SK-N-SH treated with all-trans-retinoic acid at 6 μM for 48 hours (cell line): ENCODE measurements at regions not wholly inside any gene's neighbourhood (a gene's known extent, or its start where the extent isn't known, plus 50 kb on each side); places are given as distances from the start of the nearest gene placed in this dataset.

Experiments
- ATAC-seq: fragments of 200-7000 bp; cut with Tn5 transposase; 3 replicates; pipeline ENCODE4 v1.9.1; 2020; ENCODE audit warnings: mild to moderate bottlenecking, moderate library complexity
- ARNTL ChIP-seq: fragments of 450-650 bp; formaldehyde crosslinking; IDR thresholded peaks from 2 replicates; pipeline ENCODE4 v1.5.0; 2020; ENCODE audit warnings: low read depth, mild to moderate bottlenecking, moderate library complexity, borderline replicate concordance
- BACH2 ChIP-seq: fragments of 250-450 bp; sonication (Bioruptor Pico); IDR thresholded peaks from 2 replicates; pipeline ENCODE4 v1.9.0; 2021; ENCODE audit warnings: mild to moderate bottlenecking, borderline replicate concordance
- ESRRG ChIP-seq: fragments of 250-450 bp; sonication (Bioruptor Pico); IDR thresholded peaks from 2 replicates; pipeline ENCODE4 v1.6.1; 2021; ENCODE audit warnings: mild to moderate bottlenecking
- GLIS3 ChIP-seq: fragments of 250-450 bp; sonication (Bioruptor Pico); IDR thresholded peaks from 2 replicates; pipeline ENCODE4 v1.5.0; 2020; ENCODE audit warnings: mild to moderate bottlenecking, moderate library complexity
- ISL1 ChIP-seq: fragments of 250-450 bp; sonication (Bioruptor Pico); IDR thresholded peaks from 2 replicates; pipeline ENCODE4 v2.1.2; 2022; ENCODE audit warnings: mild to moderate bottlenecking, moderate library complexity
- OSR1 ChIP-seq: fragments of 250-450 bp; sonication (Bioruptor Pico); IDR thresholded peaks from 2 replicates; pipeline ENCODE4 v1.8.0; 2022; ENCODE audit warnings: moderate library complexity, mild to moderate bottlenecking, inconsistent platforms
- PPARA ChIP-seq: fragments of 250-450 bp; sonication (Bioruptor Pico); IDR thresholded peaks from 2 replicates; pipeline ENCODE4 v1.5.0; 2020; ENCODE audit warnings: mild to moderate bottlenecking, borderline replicate concordance
- RARB ChIP-seq: fragments of 250-450 bp; sonication (Bioruptor Pico); IDR thresholded peaks from 2 replicates; pipeline ENCODE4 v1.8.0; 2021; ENCODE audit warnings: mild to moderate bottlenecking, moderate library complexity
- SNAI2 ChIP-seq: fragments of 250-450 bp; sonication (Bioruptor Pico); IDR thresholded peaks from 2 replicates; pipeline ENCODE4 v1.5.0; 2020; ENCODE audit warnings: mild to moderate bottlenecking, moderate library complexity
- TCF4 ChIP-seq: fragments of 250-450 bp; sonication (Bioruptor Pico); IDR thresholded peaks from 2 replicates; pipeline ENCODE4 v1.8.0; 2021; ENCODE audit warnings: mild to moderate bottlenecking, moderate library complexity, borderline replicate concordance
- TOX ChIP-seq: fragments of 250-450 bp; sonication (Bioruptor Pico); IDR thresholded peaks from 2 replicates; pipeline ENCODE4 v1.8.0; 2021; ENCODE audit warnings: mild to moderate bottlenecking, moderate library complexity, borderline replicate concordance
- ZC3H10 ChIP-seq: fragments of 250-450 bp; sonication (Bioruptor Pico); IDR thresholded peaks from 2 replicates; pipeline ENCODE4 v1.5.1; 2021; ENCODE audit warnings: mild to moderate bottlenecking, moderate library complexity
- ZFP3 ChIP-seq: fragments of 250-450 bp; sonication (Bioruptor Pico); IDR thresholded peaks from 2 replicates; pipeline ENCODE4 v1.5.0; 2020; ENCODE audit warnings: mild to moderate bottlenecking, moderate library complexity
- ZFP30 ChIP-seq: fragments of 450-650 bp; formaldehyde crosslinking; IDR thresholded peaks from 2 replicates; pipeline ENCODE4 v1.5.0; 2022; ENCODE audit warnings: mild to moderate bottlenecking, moderate library complexity
- ZNF565 ChIP-seq: fragments of 450-650 bp; formaldehyde crosslinking; conservative IDR thresholded peaks from 2 replicates; pipeline ENCODE4 v1.5.0; 2020; ENCODE audit warnings: low read depth, mild to moderate bottlenecking, moderate library complexity
- ZNF70 ChIP-seq: fragments of 450-650 bp; formaldehyde crosslinking; IDR thresholded peaks from 2 replicates; pipeline ENCODE4 v1.5.0; 2020; ENCODE audit warnings: mild to moderate bottlenecking, moderate library complexity
- ZNF8 ChIP-seq: fragments of 450-650 bp; formaldehyde crosslinking; IDR thresholded peaks from 2 replicates; pipeline ENCODE4 v1.5.0; 2020; ENCODE audit warnings: mild to moderate bottlenecking, moderate library complexity
- TF ChIP-seq, protein P1 (sequence below): fragments of 250-450 bp; sonication (Bioruptor Pico); IDR thresholded peaks from 2 replicates; pipeline ENCODE4 v1.5.1; 2020; ENCODE audit warnings: low read depth, mild to moderate bottlenecking, moderate library complexity
- TF ChIP-seq, protein P2 (sequence below): fragments of 250-450 bp; sonication (Bioruptor Pico); IDR thresholded peaks from 2 replicates; pipeline ENCODE4 v1.5.0; 2020; ENCODE audit warnings: mild to moderate bottlenecking, moderate library complexity
- TF ChIP-seq, protein P3 (sequence below): fragments of 250-450 bp; sonication (Bioruptor Pico); IDR thresholded peaks from 2 replicates; pipeline ENCODE4 v1.8.0; 2021; ENCODE audit warnings: low read depth, mild to moderate bottlenecking, moderate library complexity, borderline replicate concordance

DNA sequence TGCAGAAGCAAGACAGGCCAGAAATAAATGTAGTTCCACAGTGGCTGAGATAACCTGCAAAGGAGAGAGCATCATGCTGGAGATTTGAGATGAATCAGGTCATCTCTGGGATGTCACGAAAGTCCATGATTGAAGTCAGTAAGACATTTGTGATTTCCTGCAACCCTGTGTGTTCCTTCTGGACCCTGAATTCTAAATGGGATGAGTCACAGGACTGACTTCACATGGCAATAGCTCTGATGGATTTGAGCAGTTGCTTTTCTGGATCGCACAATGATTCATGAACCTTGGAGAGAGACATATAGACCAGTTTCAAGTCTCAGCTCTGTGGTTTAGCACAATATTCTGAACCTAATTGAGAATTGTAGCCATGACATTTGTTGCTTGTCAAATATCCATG is 102.9 kb downstream of the TSN start:
- TF ChIP-seq ZNF70 (CRISPR knock-in tag) = no peak
- no peak for TF ChIP-seq ZFP3 (CRISPR knock-in tag)
- TF ChIP-seq, protein P1, sequence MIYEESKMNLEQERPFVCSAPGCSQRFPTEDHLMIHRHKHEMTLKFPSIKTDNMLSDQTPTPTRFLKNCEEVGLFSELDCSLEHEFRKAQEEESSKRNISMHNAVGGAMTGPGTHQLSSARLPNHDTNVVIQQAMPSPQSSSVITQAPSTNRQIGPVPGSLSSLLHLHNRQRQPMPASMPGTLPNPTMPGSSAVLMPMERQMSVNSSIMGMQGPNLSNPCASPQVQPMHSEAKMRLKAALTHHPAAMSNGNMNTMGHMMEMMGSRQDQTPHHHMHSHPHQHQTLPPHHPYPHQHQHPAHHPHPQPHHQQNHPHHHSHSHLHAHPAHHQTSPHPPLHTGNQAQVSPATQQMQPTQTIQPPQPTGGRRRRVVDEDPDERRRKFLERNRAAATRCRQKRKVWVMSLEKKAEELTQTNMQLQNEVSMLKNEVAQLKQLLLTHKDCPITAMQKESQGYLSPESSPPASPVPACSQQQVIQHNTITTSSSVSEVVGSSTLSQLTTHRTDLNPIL (CRISPR knock-in tag) = no peak
- no peak for TF ChIP-seq RARB (CRISPR knock-in tag)
- TF ChIP-seq ESRRG (CRISPR knock-in tag) = no peak
- TF ChIP-seq PPARA (CRISPR knock-in tag) = no peak
- TF ChIP-seq, protein P2, sequence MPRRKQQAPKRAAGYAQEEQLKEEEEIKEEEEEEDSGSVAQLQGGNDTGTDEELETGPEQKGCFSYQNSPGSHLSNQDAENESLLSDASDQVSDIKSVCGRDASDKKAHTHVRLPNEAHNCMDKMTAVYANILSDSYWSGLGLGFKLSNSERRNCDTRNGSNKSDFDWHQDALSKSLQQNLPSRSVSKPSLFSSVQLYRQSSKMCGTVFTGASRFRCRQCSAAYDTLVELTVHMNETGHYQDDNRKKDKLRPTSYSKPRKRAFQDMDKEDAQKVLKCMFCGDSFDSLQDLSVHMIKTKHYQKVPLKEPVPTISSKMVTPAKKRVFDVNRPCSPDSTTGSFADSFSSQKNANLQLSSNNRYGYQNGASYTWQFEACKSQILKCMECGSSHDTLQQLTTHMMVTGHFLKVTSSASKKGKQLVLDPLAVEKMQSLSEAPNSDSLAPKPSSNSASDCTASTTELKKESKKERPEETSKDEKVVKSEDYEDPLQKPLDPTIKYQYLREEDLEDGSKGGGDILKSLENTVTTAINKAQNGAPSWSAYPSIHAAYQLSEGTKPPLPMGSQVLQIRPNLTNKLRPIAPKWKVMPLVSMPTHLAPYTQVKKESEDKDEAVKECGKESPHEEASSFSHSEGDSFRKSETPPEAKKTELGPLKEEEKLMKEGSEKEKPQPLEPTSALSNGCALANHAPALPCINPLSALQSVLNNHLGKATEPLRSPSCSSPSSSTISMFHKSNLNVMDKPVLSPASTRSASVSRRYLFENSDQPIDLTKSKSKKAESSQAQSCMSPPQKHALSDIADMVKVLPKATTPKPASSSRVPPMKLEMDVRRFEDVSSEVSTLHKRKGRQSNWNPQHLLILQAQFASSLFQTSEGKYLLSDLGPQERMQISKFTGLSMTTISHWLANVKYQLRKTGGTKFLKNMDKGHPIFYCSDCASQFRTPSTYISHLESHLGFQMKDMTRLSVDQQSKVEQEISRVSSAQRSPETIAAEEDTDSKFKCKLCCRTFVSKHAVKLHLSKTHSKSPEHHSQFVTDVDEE (CRISPR knock-in tag) = no peak
- no peak for TF ChIP-seq TOX (CRISPR knock-in tag)
- TF ChIP-seq SNAI2 (CRISPR knock-in tag) = no peak
- no peak for TF ChIP-seq ISL1 (CRISPR knock-in tag)
- no peak for TF ChIP-seq ZNF565 (CRISPR knock-in tag)
- no peak for TF ChIP-seq TCF4 (CRISPR knock-in tag)
- TF ChIP-seq ZC3H10 (CRISPR knock-in tag) = no peak
- TF ChIP-seq, protein P3, sequence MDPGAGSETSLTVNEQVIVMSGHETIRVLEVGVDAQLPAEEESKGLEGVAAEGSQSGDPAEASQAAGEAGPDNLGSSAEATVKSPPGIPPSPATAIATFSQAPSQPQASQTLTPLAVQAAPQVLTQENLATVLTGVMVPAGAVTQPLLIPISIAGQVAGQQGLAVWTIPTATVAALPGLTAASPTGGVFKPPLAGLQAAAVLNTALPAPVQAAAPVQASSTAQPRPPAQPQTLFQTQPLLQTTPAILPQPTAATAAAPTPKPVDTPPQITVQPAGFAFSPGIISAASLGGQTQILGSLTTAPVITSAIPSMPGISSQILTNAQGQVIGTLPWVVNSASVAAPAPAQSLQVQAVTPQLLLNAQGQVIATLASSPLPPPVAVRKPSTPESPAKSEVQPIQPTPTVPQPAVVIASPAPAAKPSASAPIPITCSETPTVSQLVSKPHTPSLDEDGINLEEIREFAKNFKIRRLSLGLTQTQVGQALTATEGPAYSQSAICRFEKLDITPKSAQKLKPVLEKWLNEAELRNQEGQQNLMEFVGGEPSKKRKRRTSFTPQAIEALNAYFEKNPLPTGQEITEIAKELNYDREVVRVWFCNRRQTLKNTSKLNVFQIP = no peak
- TF ChIP-seq ZFP30 (CRISPR knock-in tag) = no peak
- ATAC-seq = no peak

DNA sequence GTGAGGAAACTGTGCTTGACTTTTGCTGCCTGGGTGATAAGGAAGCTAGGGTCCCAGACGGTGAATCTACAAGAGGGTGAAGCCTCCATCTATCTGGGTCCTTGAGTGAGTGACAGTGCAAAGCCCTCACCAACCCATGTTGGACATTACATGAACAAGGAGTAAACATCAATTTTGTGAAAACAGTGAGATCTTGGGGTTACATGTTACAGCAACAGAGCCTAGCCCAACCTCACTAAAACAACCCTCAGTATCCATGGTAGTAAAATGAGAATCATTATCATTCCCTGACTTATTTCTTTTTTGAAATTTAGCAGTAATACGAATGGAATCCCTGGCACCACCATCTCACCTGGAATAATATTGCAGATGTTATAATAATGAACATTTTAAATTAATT is 103.4 kb downstream of the TSN start:
- no peak for ATAC-seq
- TF ChIP-seq BACH2 (CRISPR knock-in tag) (no peak), ZNF565 (CRISPR knock-in tag) (no peak)

DNA sequence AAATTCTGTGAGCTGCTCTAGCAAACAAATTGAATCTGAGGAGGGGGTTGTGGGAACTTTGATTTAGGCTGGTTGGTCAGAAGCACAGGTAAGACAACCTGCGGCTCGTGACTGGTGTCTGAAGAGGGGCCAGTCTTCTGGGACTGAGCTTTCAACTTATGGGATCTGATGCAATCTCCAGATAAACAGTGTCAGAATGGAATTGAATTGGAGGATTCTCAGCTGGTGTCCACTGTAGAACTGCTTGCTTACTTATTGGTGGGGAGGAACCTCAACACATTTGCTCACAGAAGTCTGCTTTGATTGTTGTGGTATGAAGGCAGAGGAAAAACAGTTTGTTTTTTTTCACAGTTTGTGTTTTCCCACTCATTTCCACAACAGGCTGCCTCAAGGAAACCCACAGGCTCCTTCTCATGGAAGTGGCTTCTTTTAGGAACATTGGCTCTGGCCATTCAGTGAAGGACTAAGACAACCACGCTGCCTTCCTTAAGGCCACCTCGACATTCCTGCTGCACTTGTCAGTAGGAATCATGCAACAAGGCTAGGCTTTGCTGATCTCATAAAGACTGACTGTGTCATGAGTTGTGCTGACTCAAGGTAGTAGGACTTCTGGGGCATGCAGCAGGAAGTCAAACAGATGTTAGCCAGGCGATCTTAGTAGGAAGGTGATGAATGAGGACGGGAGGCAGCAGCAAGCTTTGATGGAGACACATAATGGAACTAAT is 104.7 kb downstream of the TSN start:
- TF ChIP-seq ARNTL (no peak), ZNF70 (CRISPR knock-in tag) (no peak), SNAI2 (CRISPR knock-in tag) (no peak), PPARA (CRISPR knock-in tag) (no peak), GLIS3 (CRISPR knock-in tag) (no peak), ZNF8 (CRISPR knock-in tag) (no peak), BACH2 (CRISPR knock-in tag) (no peak)
- TF ChIP-seq, protein P2 (CRISPR knock-in tag) = no peak
- no peak for ATAC-seq

DNA sequence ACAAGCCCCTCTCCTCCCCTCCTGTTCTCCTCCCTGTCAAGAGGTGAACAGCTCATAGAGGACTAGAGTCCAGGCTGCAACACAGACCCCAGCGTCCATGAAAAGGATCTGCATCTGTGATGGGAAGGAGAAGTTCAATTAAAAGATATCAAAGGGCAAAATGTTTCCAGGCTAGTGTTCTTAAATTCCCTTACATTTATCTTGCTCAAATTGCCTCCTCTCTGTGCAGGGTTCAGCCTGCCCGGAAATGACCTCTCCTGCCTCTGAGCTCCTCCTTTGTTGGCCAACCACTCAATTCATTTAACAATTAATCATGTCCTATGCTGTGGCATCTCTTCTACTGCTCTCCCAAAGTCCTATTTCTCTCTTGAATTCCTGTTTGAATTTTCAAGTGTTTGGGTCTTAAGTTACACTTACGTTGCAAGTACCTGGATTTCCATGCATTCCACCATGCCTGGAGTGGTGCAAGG is 105.3 kb downstream of the TSN start:
- ATAC-seq = no peak
- TF ChIP-seq ZFP30 (CRISPR knock-in tag) (no peak), RARB (CRISPR knock-in tag) (no peak), ZNF8 (CRISPR knock-in tag) (no peak), ZNF70 (CRISPR knock-in tag) (no peak), ZNF565 (CRISPR knock-in tag) (no peak), ARNTL (no peak), ISL1 (CRISPR knock-in tag) (no peak), OSR1 (no peak), TOX (CRISPR knock-in tag) (no peak)
- TF ChIP-seq, protein P2 (CRISPR knock-in tag) = no peak
- TF ChIP-seq, protein P1 (CRISPR knock-in tag) = no peak
